ENCODE measurements at regions not wholly inside any gene's neighbourhood (a gene's known extent, or its start where the extent isn't known, plus 50 kb on each side); places are given as distances from the start of the nearest gene placed in this dataset.

DNA sequence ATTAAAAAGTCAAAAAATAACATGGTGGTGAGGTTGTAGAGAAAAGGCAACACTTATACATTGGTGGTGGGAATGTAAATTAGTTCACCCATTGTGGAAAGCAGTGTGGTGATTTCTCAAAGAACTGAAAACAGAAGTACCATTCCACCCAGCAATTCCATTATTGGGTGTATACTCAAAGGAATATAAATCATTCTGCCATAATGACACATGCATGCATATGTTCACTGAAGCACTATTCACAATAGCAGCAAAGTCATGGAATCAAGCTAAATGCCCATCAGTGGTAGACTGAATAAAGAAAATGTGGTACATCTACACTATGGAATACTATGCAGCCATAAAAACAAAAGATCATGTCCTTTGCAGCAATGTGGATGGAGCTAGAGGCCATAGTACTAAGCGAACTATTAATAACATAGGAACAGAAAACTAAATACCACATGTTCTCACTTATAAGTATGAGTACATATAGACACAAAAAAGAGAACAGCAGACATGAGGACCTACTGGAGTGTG, 66.1 kb upstream of the MKLN1 start:
- TF ChIP-seq, protein P1, sequence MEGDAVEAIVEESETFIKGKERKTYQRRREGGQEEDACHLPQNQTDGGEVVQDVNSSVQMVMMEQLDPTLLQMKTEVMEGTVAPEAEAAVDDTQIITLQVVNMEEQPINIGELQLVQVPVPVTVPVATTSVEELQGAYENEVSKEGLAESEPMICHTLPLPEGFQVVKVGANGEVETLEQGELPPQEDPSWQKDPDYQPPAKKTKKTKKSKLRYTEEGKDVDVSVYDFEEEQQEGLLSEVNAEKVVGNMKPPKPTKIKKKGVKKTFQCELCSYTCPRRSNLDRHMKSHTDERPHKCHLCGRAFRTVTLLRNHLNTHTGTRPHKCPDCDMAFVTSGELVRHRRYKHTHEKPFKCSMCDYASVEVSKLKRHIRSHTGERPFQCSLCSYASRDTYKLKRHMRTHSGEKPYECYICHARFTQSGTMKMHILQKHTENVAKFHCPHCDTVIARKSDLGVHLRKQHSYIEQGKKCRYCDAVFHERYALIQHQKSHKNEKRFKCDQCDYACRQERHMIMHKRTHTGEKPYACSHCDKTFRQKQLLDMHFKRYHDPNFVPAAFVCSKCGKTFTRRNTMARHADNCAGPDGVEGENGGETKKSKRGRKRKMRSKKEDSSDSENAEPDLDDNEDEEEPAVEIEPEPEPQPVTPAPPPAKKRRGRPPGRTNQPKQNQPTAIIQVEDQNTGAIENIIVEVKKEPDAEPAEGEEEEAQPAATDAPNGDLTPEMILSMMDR (IDR thresholded peaks at IDR 0.05) = no peak
- no peak for TF ChIP-seq POLR2A (IDR thresholded peaks at IDR 0.05)
